ENCODE measurements at regions not wholly inside any gene's neighbourhood (a gene's known extent, or its start where the extent isn't known, plus 50 kb on each side); places are given as distances from the start of the nearest gene placed in this dataset.

GRCh38 chr10:130766071-130766470 is 545.5 kb downstream of the TCERG1L start:
- no peak for TF ChIP-seq EZH2 (IDR thresholded peaks at IDR 0.05; ENCODE audit: borderline replicate concordance, low read length)
- TF ChIP-seq, protein P1, sequence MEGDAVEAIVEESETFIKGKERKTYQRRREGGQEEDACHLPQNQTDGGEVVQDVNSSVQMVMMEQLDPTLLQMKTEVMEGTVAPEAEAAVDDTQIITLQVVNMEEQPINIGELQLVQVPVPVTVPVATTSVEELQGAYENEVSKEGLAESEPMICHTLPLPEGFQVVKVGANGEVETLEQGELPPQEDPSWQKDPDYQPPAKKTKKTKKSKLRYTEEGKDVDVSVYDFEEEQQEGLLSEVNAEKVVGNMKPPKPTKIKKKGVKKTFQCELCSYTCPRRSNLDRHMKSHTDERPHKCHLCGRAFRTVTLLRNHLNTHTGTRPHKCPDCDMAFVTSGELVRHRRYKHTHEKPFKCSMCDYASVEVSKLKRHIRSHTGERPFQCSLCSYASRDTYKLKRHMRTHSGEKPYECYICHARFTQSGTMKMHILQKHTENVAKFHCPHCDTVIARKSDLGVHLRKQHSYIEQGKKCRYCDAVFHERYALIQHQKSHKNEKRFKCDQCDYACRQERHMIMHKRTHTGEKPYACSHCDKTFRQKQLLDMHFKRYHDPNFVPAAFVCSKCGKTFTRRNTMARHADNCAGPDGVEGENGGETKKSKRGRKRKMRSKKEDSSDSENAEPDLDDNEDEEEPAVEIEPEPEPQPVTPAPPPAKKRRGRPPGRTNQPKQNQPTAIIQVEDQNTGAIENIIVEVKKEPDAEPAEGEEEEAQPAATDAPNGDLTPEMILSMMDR (IDR thresholded peaks at IDR 0.05; ENCODE audit: low read length): no peak
